GM19372 (cell line): ENCODE measurements at regions not wholly inside any gene's neighbourhood (a gene's known extent, or its start where the extent isn't known, plus 50 kb on each side); places are given as distances from the start of the nearest gene placed in this dataset.
"Not testable (repeated sequence)": the region's sequence is repeated elsewhere in the genome, so short reads cannot be mapped to it uniquely, and the experiment has no call there.

Experiments
- ATAC-seq: cut with Tn5 transposase; IDR thresholded peaks from one replicate; pipeline ENCODE4 v1.9.1; 2021; ENCODE audit warnings: mild to moderate bottlenecking, low read depth, moderate library complexity; ENCODE audit not compliant: unreplicated experiment

- no peak for ATAC-seq
Observed at GRCh38 chr5:173667702-173668101, 51.3 kb upstream of the BOD1 start.

GRCh38 chr5:173668245-173668800 lies 51.9 kb upstream of the BOD1 start:
- no peak for ATAC-seq

DNA sequence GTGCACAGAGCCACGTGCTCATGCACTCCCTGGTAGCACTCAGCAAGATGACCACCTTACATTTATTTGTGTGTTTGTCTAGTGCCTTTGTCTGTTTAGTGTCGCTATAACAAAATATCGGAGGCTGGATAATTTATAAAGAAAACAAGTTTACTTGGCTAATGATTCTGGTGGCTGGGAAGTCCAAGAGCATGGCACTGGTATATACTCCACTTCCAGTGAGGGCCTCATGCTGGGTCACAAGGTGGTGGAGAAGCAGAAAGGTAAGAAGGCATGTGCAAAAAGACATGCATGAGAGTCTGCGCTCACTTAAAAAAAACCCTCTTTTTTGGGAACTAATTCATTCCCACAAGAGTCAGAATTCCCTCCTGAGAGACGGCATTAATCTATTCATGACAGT lies 52.5 kb upstream of the BOD1 start:
- no peak for ATAC-seq

- ATAC-seq = no peak
Observed at GRCh38 chr5:173669483-173669882, 53.0 kb upstream of the BOD1 start.

- no peak for ATAC-seq
Observed at GRCh38 chr5:173670130-173670651, 53.7 kb upstream of the BOD1 start.

- no peak for ATAC-seq
Observed at GRCh38 chr5:173670791-173671120, 54.3 kb upstream of the BOD1 start.

DNA sequence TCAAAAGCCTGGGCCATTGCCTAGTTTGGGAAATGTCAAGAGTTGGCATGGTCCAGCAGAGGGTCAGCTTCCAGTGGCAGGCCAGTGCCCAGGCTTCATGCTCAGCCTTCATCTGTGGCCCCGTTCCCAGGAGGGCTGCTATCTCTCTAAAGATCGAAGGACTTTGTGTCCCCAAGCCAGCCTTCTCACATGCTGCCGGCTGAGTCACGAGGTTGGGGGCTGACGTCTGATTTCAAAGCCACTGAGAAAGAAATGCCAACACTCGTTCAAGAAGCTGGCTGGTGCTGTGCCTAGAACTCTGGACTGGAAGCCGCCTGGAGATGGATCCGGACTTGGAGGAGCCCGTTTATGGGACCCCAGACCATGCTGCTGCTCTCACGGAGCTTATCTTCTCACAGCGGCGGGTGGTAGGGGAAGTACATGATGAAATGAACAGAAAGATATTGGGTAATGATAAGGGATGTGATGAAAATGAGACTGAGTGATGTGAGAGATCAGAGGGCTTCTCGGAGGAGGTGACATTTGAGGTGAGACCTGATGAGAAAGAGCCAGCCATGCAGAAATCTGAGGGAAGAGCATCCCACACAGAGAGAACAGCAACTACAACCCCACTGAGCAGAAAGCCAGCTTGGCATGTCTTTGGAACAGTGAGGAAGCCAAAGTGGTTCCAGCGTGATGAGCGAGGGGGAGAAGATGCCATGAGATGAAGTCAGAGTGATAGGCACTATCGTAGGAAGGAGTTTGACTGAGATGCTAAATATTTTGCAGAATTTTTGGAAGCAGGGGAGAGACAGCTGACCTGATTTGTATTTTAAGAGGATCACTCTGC lies 54.9 kb upstream of the BOD1 start:
- no peak for ATAC-seq

DNA sequence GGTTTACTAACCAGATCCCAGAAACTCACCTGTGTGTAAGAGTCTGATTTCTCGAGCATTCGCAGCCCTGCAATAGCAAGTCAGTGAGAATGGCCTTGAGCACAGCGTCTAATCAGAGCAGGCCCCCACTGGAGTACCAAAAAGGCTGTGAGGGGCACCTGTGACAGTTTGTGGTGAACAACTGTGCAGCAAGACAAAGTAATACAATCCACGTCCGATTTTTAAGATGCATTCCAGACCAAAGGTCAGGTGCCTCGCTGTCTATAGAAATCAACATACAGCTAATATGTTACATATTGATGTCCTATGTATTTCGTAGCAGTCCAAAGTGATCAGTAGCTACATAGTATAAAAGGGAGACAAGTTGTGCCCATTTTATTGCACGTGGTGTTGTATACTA lies 55.7 kb upstream of the BOD1 start:
- no peak for ATAC-seq

DNA sequence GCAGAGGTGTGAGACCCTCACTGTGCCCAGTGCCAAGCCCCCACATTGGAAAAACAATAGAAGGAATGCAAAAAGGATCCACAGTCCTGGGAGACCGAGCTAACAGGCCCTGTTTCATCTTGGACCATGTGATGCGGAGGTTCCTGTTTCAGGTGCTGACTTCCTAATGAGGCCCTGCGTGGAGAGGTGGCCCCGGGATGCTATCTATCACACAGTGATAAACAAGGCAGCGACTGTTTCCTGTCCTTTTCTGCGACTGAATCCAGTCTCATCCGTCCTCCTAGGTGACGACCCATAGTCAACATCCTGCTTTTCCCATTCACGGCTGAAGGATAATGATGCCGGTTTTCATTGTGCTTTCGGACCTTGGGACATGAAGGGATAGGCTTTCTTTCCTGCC lies 56.4 kb upstream of the BOD1 start:
- no peak for ATAC-seq

GRCh38 chr5:173673295-173674101 lies 57.0 kb upstream of the BOD1 start:
- ATAC-seq = no peak

DNA sequence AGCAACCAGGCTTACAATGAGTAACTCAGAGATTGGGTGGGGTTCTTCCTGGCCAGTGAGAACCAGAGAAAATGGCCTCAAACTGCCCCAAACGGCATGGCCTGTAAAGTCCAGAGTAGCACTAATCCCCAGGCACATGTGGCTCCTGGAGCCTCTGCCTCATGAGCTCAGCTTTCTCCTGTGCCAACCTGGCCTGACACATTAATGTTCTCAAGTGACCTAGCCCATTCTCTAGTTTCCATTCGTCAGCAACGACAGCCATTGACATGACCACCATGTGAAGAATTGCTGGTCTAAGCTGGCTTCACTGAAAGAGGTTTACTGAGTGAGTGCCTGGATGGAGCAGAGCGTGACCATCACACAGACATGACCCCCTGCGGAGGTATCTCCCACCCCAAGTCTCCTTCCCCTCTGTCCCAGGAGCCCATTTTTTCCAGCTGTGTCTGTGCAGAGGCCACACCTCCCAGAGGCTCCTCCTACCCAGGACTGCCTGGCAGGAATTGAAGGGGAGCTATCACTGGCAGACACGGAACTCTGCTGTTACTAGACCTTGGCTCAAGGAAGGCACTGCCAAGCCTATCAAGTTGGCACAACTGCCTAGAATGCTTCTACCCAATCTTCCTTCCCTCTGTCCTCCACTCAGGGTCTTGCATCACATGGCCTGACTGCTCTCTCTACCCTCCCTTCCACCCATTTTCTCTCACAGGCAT lies 59.0 kb upstream of the BOD1 start:
- ATAC-seq = no peak

- ATAC-seq = no peak
Observed at GRCh38 chr5:173676375-173676774, 59.9 kb upstream of the BOD1 start.

DNA sequence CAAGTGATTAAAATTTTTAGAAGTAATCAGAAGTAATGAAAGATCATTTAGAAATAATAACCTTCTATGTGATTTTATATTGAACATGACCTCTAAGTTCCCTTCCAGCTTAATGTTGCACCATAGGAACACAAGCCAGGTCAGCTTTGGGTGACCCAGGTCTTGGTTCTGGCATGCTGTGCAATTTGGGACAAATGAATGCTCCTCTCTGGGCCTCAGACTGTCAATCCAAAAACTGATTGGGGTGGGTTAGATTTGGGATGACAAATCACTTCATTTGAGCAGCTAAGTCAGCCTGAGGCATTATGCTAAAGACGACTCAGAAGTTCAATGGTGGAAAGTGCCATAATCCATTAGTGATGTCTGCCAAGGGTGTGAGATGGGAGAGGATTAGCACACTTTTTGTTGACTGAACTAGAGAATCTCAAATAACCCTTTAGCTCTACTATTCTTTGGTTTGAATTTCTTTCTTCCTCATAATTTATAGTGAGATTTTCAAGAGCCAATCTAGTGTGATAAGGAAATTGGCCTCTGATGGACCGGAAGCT lies 60.7 kb upstream of the BOD1 start:
- no peak for ATAC-seq

- peak; percentile 72 for ATAC-seq
Observed at GRCh38 chr5:173679909-173680630, 63.6 kb upstream of the BOD1 start.

GRCh38 chr5:173680660-173681242 lies 64.3 kb upstream of the BOD1 start:
- peak; percentile 75 for ATAC-seq

- no peak for ATAC-seq
Observed at GRCh38 chr5:173682313-173682712, 65.9 kb upstream of the BOD1 start.

DNA sequence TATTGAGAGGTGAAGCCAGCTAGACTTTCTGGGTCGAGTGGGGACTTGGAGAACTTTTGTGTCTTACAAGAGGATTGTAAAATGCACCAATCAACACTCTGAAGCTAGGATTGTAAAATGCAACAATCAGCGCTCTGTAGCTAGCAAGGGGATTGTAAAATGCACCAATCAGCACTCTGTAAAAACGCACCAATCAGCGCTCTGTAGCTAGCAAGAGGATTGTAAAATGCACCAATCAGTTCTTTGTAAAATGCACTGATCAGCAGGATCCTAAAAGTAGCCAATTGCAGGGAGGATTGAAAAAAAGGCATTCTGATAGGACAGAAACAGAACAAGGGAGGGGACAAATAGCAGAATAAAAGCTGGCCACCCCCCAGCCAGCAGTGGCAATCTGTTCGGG lies 68.1 kb upstream of the BOD1 start:
- ATAC-seq = not testable (repeated sequence)

- no peak for ATAC-seq
Observed at GRCh38 chr5:173686950-173687349, 70.5 kb upstream of the BOD1 start.

- no peak for ATAC-seq
Observed at GRCh38 chr5:173688703-173689102, 72.3 kb upstream of the BOD1 start.
